D721Med (cell line): ENCODE measurements at regions not wholly inside any gene's neighbourhood (a gene's known extent, or its start where the extent isn't known, plus 50 kb on each side); places are given as distances from the start of the nearest gene placed in this dataset.

Experiments
- DNase-seq: peaks from one replicate; pipeline ENCODE4 v3.0.0; 2011; ENCODE audit warnings: low spot score; ENCODE audit not compliant: insufficient read length
- FAIRE-seq: peaks from 2 replicates; lab custom pipeline; 2011; peaks lifted over from hg19 to GRCh38; lab: Jason Lieb, UNC
- TF ChIP-seq, protein P1 (sequence below): IDR thresholded peaks from 2 replicates; pipeline ENCODE4 v1.5.1; 2012; ENCODE audit warnings: mild to moderate bottlenecking, control low read depth; ENCODE audit not compliant: insufficient read depth; ENCODE audit errors: missing control alignments

DNA sequence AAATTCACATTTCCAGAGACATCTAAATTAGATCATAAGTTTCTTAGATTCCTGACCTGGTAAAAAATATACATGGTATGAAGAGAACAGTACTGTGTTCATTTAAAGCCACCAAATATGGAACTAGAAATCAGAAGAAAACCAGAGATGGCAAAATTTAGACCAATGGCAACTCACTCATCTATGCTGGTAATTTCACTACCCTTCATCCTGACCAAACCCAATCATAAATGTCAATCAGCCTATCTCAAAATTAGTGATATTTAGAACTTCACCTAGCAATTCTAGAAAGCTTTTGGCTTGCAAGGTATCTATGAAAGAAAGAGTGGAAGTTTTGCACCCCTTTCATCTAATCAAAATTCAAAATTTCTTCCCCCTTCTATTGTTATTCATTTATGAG is 107.7 kb downstream of the NIBAN1 start:
- TF ChIP-seq, protein P1, sequence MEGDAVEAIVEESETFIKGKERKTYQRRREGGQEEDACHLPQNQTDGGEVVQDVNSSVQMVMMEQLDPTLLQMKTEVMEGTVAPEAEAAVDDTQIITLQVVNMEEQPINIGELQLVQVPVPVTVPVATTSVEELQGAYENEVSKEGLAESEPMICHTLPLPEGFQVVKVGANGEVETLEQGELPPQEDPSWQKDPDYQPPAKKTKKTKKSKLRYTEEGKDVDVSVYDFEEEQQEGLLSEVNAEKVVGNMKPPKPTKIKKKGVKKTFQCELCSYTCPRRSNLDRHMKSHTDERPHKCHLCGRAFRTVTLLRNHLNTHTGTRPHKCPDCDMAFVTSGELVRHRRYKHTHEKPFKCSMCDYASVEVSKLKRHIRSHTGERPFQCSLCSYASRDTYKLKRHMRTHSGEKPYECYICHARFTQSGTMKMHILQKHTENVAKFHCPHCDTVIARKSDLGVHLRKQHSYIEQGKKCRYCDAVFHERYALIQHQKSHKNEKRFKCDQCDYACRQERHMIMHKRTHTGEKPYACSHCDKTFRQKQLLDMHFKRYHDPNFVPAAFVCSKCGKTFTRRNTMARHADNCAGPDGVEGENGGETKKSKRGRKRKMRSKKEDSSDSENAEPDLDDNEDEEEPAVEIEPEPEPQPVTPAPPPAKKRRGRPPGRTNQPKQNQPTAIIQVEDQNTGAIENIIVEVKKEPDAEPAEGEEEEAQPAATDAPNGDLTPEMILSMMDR: no peak
- no peak for FAIRE-seq
- DNase-seq: no peak

DNA sequence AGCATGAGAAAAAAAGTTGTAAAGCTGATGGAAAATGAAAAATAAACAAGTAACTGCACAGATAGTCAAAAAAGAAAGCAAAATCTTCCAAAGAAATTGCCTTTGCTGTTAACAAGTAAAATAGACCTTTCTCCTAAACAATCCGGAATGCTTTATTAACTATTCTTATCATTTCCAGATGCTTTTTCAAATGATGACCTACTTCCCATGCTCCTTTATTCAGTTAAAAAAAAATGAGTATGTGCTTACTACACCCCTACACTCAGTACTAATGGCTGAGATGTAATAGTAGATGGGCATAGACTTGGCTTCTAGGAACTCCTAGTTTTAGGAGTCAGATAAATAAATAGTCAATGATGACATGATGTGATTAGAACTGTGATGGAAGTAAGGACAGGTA is 108.5 kb downstream of the NIBAN1 start:
- no peak for DNase-seq
- FAIRE-seq: no peak
- TF ChIP-seq, protein P1: no peak

DNA sequence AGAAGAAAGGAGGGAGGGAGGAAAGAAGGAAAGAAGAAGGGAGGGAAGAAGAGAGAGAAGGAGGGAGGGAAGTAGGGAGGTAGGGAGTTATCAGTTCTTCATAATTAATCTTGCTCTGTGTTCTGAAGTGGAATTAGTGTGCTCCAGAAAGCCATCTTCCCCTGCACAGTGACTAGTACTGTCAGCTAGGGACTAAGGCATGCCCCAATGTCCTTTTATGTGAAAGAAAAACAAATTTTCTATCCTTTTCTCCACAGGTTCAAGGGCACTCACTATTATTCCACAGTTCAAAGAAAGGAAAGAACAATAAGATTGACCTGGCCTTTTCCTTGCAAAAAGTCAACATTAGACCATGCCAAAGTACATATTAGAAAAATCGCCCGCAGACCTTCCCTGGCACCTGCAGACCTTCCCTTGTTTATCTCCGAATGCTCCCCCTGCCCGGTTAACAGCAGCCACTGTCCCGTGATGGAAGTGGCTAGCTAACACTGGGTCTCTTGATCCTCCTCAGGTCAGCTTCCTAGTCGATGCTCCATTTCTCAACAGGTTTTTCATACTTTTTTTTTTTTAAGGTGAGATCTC is 107.2 kb upstream of the EDEM3 start:
- TF ChIP-seq, protein P1: no peak
- FAIRE-seq (no peak), DNase-seq (no peak)

DNA sequence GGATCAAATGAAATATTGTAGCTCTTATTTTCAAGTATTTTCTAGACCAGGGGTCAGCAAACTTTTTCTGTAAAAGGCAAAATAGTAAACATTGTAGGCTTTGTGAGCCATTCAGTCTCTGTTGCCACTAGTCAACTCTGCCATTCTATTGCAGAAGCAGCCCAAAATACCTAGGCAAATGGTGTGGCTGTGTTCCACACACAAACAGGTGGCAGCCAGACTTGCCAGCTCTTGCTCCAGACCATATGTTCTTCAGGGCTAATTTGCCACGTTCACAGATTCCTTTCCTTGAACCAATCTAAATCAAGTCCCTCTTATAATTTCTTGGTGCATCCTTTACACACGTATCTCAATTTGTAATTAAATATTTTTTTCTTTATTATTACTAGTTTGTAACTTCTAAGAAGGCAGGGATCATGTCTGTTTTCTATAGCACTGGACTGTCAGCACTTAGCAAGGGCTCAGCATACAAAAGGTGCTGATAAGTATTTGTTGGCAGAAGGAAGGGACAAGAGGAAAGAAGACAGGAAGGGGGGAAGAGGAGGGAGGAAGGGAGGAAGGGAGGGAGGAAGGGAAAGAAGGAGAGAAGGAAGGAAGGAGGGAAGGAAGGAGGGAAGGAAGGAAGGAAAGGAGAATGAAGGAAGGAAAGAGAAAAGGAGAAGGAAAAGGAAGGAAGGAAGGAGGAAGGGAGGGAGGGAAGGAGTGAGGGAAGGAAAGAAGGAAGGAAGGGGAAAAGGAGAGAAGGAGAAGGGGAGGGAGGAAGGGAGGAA is 106.5 kb upstream of the EDEM3 start:
- FAIRE-seq (no peak), DNase-seq (no peak)
- TF ChIP-seq, protein P1: no peak

DNA sequence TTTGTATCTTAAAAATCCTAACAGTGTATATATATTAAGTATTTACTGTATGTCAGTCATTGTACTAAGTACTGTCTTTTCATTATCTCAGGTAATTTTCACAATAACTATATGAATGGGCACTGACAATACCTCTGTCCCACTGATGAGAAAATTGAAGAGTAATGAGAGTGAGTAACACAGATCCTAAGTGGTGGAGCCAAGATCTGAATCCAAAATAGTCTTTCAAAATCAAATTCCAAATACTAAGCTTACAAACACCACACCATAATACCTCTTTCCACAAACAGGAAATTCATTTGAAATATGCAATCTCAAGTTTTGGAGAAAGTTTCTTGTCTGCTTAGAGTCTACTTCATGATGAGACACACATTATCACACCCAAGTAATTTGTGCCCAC is 105.9 kb upstream of the EDEM3 start:
- FAIRE-seq: no peak
- DNase-seq: no peak
- TF ChIP-seq, protein P1: no peak

DNA sequence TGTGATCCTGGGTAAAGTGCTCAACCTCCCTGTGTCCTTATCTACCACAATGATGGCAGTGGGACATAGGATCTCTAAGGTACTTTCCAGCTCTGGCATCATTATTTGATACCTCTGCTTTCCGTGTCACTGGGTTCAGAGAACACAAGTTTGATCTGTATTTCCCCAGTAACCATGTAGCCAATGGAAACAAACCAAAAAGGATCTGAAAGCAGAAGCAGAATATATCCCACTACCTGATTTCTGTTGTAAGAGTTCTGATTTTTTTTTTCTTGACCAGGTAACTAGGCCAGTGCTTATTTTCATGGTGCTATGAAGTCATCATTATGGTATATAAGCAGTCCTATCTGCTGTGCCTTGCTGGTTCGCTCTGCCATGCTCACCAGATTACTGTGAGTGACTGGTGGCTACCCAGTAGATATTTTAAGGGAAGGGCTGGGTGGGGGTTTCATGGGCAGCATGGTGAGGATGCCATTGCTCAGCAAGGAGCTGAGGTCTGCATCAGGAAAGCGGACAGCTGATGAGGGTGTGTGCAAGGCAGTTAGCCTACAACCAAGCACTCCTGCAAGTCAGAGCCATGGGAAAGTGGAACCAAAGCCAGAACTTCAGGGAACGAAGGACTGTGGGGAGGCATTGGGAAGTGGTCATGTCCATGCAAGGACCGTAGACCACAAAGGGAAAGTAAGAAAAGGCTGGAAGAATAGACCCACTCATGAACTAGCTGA is 104.9 kb upstream of the EDEM3 start:
- DNase-seq (no peak), FAIRE-seq (no peak)
- TF ChIP-seq, protein P1: no peak

DNA sequence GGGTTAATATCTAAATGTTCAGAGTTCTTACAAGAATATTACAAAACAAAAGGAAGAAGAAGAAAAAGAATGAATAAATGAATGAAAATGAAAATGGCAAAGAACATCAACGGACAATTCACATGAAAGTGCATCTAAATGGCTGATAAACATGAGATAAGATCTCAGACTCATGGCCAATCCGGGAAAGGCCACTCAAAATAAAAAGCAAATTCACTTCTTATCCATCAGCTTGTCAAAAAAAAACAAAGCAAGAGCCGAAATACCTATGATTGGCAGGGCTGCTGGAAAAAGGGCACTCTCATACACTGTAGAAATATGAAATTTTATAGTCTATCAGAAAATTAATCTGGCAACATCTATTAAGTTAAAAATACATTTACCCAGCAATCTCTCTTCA is 103.6 kb upstream of the EDEM3 start:
- FAIRE-seq (no peak), DNase-seq (no peak)
- TF ChIP-seq, protein P1: no peak
